ENCODE measurements at regions not wholly inside any gene's neighbourhood (a gene's known extent, or its start where the extent isn't known, plus 50 kb on each side); places are given as distances from the start of the nearest gene placed in this dataset.

GRCh38 chr4:166498546-166498945 lies 625.5 kb downstream of the TLL1 start:
- TF ChIP-seq CTCF (conservative IDR thresholded peaks at IDR 0.05; ENCODE audit: low read depth, low read length) (no peak), EZH2 (IDR thresholded peaks at IDR 0.05; ENCODE audit: borderline replicate concordance, low read depth, low read length, poor library complexity, severe bottlenecking) (no peak)
